ENCODE measurements at regions not wholly inside any gene's neighbourhood (a gene's known extent, or its start where the extent isn't known, plus 50 kb on each side); places are given as distances from the start of the nearest gene placed in this dataset.
A peak's percentile ranks its signal among the peaks of the same experiment; 100 is the strongest.
"Not testable (repeated sequence)": the region's sequence is repeated elsewhere in the genome, so short reads cannot be mapped to it uniquely, and the experiment has no call there.

DNA sequence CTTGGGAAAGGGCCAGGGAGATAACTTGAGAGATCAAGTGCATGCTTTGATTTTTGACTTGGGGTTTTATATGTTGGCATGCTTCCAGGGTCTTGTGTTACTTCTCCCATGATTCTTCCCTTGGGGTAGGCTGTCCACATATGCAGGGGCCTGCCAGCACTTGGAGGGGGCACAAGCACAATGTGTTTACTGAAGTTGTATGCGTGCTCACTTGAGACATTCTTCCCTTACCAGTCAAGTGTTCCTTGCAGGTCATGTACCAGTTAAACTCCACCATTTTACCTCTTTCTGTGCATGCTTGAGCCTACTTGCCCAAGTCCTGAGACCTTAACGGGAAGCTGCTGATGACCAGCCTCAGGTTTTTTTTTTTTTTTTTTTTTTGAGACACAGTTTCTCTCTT lies 1880.5 kb downstream of the ARAP2 start:
- intact Hi-C loops (cut with DNase I), result no loop called here
- DNase-seq, result no peak
- no peak for ATAC-seq

DNA sequence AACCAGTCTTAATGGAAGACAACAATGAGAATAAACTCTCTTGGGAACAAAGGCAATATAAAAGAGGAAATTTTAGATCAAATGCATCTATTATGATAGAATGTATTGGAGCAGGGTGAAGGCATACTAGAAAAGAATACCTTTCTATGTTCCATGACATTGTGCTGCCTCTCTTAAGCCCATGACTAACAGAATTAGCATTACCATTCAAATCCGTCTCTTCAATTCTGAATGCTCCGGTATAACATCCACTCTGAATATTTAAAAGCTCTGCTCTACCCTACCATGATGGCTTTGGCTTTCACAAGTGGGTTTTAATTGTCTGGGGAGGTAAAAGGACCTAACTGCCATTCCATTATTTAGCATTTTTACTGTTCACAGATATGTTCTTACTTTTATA lies 1878.4 kb downstream of the ARAP2 start:
- intact Hi-C loops (cut with DNase I), result no loop called here
- no peak for ATAC-seq
- DNase-seq, result no peak

DNA sequence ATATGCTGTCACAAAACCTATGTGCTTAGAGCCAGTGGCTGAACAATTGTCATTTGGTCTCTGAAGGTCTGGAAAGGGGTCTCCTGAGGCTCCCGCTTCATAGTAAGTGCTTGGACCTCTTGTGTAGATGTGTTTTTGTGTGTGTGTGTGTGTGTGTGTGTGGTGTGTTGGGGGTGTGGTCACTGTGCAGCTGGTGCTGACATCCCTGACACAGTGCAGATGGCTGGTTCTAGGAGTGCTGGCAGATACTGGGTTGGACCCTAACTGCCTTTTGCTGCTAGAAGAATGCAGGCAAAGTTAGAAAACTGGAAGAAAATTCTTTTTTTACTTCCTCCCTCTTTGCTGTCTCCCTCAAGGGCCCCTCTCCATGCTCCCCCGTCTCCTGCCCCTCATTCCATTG lies 1872.6 kb downstream of the ARAP2 start:
- ATAC-seq (peak in 1 of 2 donors; percentile 29), DNase-seq (no peak)
- intact Hi-C loops (cut with DNase I), result no loop called here

DNA sequence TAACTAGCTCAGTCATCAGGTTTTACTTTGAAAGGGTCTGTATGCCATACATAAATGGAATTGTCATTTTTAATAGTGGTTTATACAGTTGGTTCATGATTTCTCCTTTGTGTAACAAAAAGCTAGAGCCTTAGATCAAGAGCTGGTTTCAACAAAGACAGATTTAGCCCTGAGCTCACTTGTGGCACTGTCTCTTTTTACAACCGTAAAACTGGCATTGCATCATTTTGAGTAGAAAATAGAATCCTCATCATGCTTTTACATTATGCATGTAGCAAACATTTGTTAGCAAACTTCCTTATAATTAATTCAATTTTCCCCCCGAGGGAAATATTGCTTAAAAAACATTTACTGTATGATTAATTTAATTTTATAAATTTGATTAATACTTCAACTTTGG lies 1871.5 kb downstream of the ARAP2 start:
- ATAC-seq (no peak), DNase-seq (no peak)
- intact Hi-C loops (cut with DNase I), result no loop called here

DNA sequence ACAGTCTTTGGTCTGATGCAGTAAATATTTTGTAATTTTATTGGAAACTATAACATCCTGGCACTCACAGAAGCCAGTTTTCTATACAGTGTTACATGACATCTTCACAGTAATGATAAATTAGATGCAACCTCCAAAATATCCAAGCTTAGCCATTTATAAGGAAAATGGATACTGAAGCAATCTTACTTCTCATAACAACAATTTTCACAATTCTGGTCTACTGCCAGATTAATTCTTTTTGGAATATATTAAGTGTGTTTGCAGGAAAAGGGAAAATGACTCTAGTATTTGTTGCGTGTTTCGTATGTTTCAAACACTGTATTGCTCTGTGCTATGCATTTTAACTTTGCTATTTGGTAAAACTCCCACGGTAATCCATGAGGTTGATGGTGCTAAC lies 1870.9 kb downstream of the ARAP2 start:
- intact Hi-C loops (cut with DNase I), result no loop called here
- ATAC-seq (no peak), DNase-seq (no peak)

DNA sequence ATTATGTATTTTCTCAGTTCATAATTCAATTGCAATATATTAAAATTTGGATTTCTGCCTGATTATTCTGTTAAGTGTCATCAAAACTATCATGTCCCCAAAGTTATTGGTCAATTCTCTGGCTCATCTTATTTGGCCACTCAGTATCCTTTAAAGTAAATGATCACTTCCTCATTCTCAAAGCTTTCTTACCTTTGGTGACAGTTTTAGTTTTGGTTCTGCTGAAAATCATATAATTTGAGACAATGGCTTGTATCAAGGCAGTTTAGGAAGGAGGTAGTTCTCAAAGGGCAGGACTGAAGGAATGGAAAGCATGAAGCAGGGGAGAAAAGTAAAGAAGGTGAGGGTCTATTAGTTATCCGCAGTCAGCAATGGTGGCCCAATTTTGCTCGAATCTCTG lies 1832.1 kb downstream of the ARAP2 start:
- ATAC-seq, result no peak

DNA sequence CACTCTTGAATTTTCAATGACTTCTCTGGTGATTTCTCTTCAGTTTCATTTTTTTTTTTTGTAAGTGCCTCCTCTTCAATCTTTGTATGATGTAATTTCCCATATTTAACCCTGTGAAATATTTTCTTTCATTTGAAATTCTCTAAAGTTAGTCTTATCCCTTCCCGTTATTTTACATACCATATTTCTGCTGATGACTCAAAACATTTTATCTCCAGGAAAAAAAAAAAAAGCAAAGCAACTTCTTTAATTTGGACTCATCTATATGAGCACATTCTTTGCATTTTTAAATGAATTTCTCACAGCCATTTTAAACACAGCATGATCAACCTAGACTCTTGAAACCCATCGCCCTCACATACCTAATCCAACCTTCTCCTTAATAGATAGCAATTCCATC lies 1831.4 kb downstream of the ARAP2 start:
- intact Hi-C loops (cut with DNase I), result no loop called here
- ATAC-seq, result no peak
- DNase-seq, result no peak

More for the DNA sequence above, 1832.1 kb downstream of the ARAP2 start:
- no peak for DNase-seq
- intact Hi-C loops (cut with DNase I), result no loop called here

DNA sequence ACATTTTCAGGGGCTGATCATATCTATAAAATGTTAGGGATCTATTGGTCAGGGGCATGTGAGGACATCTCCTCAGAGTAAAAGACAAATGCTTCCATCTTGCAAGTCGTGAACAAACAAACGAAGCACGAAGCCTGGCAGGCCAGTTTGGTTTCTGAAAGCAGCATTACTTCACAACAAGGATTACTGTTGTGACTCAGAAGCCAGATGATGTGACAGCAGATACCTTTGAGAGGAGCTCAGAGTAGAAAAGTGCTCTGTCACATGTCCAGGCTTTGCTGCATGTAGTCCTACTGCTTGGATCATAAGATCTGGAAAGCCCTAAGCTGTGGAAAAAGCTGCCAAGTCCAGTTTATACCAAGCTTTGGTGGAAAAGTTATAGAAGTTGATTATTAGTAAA lies 1827.2 kb downstream of the ARAP2 start:
- DNase-seq (no peak), ATAC-seq (no peak)
- intact Hi-C loops (cut with DNase I), result no loop called here

DNA sequence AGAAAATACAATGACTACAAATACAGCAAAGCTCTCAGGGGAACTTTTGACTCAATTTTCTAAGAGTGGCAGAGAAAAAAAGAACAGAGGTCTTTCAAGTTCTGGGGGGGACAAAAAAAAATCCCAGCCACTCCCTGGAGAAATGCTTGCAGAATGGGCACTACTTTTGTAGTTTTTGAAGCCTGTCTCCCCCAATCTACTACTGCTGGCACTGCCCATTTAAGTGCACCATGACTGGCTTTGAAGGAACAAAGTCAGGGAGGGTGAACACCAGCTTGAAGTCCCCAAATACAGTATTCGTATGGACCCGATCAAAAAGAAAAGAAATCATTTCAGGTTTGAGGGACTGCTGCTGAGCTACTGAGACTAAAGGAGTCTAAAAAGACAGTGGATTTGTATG lies 1824.4 kb downstream of the ARAP2 start:
- intact Hi-C loops (cut with DNase I), result no loop called here
- ATAC-seq (no peak), DNase-seq (no peak)

DNA sequence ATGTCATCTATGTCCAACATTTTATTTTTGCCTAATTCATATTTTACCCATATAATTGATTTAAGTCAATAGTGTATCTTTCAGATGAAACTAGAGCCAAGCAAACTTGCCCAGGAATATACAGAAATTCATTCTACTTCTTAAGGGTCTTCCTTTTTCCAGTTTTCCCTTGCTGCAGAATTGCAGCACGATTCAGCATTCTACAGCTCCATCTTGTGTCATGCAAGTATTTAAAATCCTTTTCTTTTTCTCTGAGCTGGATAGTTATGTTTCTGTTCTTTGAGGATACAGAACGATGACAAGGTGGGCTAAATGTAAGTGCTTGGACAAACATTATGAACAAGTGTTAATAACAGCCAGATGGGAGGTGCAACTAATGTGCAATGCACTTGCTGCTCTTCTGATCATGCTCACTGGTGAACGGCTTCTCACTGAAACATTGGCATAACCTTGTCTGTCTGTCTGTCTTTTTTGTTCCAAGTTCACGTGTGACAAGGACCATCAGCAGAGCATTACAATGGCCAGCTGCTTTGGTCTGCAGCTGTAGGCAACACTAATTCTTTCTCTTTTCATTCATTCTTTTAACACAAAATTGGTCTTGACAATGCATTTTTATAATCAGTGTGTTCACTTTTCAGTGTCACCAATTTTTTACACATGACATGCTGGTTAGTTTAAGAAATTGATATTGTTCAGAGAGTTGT lies 1821.7 kb downstream of the ARAP2 start:
- intact Hi-C loops (cut with DNase I), result no loop called here
- ATAC-seq (no peak), DNase-seq (no peak)

DNA sequence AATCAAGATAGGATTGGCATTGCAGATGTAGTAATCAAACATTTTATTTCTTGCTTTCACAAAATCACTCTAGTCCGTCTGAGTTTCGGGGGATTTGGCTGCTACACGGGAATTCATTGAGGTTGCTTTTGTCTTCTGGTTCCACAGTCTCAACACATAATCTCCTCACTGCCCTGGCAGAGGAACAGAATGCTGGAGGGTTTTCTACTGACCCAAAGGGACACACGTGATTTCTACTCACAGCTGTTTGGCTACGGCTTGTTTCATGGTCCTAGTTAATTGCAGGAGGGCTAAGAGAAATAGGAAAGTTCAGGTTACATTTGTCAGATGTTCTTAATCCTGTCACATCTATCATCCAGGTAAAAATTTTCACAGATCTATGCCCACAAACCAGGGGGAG lies 1811.6 kb downstream of the ARAP2 start:
- ATAC-seq, result no peak
- intact Hi-C loops (cut with DNase I), result no loop called here
- DNase-seq, result no peak

DNA sequence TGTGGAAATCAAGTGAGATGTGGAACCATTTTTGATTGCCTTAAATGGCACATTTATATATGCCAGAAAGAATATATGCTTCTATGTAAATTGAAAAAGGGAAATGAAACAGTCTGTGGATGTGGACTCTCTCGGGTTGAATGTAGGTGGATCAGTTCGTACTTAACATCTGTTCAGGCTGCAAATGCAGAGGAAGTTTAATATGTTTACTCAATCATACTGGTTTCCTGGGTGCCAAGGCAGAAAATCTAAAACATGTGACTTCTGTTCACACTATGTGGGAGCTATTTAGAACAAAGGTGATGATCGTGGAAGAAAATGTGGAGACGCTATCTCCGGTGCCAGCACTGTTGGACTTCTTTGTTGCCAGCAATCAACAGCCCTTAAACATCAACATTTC lies 1809.9 kb downstream of the ARAP2 start:
- ATAC-seq; intact Hi-C loops (cut with DNase I); DNase-seq: not testable (repeated sequence)

DNA sequence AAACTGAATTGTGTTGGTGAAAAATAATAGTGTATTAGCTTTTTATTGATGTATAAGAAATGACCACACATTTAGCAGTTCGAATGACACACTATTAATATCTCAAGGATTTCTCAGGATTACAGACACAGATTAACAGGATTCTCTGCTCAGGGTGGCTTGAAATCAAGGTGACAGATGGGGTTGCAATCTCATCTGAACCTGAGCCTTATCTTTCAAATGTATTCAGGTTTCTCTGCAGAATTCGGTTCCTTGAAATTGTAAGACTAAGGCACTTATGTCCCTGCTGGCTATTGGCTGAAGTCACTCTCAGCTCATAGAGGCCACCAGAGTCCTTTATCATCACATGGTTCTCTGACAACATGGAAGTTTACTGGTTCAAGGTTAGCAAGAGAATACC lies 1780.1 kb downstream of the ARAP2 start:
- intact Hi-C loops (cut with DNase I), result no loop called here
- no peak for DNase-seq
- ATAC-seq, result no peak

DNA sequence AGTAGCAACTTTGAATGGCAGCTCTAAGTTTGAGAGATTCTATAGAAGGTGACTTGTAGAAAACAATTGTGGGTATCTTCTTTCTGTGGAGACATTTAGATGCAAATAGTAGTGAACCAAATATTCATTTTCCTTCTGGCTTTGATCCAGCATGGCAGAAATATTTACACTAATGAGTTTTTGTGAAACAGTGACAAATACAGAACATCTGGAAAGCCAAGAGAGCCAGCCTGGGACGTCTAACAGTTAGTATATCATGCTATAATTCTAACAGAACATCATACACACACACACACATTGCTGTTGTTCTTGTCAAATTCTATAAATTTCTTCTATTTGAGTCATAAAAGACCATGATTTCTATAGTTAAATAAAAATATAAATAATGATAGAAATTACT lies 1777.9 kb downstream of the ARAP2 start:
- intact Hi-C loops (cut with DNase I), result no loop called here
- ATAC-seq, result no peak

DNA sequence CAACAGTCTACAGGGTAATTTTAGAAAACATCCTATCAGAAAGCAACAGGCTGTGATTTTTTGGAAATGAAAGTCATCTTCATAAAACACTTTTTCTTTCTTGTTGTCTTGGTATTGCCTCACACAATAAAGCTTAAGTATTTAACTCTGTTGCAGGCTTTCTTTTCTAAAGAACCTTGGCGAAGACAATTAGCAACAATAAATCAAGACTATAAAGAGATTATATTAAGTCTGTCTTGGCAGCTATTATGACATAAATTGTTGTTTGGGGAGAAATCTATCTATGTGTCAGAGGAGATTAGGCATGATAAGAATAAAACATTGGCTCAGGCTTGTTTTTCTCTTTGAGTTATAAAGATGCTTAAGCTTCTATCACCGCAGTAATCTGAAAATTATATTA lies 1774.8 kb downstream of the ARAP2 start:
- no peak for ATAC-seq
- intact Hi-C loops (cut with DNase I), result no loop called here
- no peak for DNase-seq

More for the DNA sequence above, 1777.9 kb downstream of the ARAP2 start:
- DNase-seq, result no peak

DNA sequence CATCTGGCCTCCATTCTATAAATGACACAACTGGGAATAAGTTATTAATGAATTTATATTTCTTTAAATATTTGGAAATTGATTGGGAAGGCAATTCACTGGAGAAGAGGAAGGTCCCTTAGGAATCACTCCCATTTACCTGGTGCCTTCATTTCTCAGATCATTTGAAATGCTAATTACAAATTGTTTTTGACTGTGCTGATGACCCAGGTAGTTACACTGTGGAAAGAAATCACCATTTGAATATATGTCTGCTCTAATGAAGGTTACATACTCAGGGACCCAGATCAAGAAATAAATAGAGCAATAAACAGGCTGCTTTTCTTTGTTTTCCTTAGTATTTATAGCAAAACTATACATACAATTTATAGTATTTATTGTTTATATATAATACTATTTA lies 1759.1 kb downstream of the ARAP2 start:
- DNase-seq (no peak), ATAC-seq (no peak)
- intact Hi-C loops (cut with DNase I), result no loop called here

DNA sequence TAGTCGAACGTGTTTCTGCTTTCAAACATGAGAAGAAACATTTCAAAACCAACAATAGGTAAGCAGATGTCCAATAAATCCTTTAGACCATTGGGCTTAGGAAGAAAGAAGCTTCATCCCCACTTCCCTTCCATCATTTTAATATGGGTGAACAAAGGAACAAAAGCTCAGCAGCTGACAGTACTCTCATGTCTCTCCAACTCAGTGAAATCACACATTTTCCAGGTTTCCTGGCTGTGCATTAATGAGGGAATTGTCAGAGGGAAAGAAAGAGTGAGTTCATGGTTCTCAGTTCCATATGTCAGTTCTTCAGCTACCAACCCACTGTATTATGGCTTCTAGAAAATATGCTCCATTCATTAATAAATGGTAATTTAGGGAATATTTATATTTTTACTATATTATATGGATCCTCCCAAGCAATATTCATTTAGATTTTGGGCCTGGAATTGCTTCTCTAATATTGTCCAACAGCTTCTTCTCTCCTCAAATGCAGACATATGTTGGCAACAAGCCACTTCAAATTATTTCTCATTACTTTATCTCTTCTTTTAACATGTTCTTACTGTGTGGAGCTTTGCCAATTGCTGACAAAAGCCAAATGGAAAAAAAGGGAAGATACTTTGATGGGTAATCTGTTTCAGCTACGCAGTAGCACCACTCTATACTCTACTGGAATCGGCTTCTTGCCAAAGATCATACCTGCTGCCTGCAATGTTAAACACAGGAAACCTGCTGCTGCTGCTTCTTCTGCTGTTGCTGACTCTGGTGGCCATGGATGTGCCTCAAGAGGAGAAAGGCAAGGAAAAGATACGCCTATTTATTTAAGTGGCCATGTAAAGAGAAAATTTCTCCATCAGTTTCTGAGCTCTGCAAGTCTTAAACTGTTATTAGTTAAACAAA lies 1757.6 kb downstream of the ARAP2 start:
- intact Hi-C loops (cut with DNase I), result no loop called here
- DNase-seq, result no peak
- ATAC-seq, result no peak

DNA sequence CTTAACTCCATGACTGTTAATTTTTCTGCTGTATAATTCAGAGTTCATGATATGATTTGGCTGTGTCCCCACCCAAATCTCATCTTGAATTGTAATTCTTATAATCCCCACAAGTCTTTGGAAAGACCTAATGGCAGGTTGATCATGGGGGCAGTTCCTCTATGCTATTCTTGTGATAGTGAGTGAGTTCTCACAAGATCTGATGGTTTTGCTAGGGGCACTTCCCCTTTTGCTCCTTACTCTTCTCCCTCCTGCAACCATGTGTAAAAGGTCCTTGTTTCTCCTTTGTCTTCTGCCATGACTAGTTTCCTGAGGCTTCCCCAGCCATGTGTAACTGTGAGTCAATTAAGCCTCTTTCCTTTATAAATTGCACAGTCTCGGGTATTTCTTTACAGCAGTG lies 1751.9 kb downstream of the ARAP2 start:
- intact Hi-C loops (cut with DNase I), result no loop called here
- ATAC-seq (no peak), DNase-seq (no peak)

DNA sequence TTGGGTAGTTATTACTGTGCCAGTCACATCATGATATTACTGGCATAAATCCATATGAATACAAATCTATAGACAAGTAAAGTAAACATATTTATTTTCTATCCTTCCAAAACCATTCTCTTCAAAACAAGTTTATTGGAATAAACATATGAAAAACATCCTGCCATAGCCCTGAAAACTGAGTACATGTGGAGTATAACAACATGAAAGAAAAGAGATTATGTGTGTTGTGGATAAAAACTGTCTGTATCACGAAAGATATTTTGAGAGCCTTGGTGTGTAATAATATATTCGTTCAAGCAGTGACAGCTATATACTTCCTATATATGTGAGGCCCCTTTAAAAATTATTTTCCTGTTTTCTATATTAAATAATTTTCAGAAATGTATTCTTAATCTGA lies 1742.2 kb downstream of the ARAP2 start:
- ATAC-seq (no peak), DNase-seq (no peak)
- intact Hi-C loops (cut with DNase I), result no loop called here

DNA sequence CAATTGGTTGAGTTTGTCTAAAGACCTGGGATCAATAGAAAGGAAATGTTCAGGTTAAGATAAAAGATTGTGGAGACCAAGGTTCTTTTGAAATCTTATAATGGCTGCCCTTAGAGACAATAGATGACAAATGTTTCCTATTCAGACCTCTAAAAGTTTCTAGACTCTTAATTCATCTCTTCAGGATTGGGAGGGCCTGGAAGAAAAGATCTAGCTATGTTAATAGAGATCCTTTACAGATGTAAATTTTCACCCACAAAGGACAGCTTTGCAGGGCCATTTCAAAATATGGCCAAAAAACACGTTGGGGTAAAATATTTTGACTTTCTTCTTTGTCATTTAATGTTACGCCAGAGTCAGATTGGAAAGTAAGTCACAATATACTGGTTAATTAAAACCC lies 1739.6 kb downstream of the ARAP2 start:
- intact Hi-C loops (cut with DNase I); DNase-seq: not testable (repeated sequence)

More for the DNA sequence above, 1739.6 kb downstream of the ARAP2 start:
- ATAC-seq, result not testable (repeated sequence)

Measured in left cardiac atrium (tissue), 4 donors.